Fibroblast of lung (primary cell): ENCODE measurements at regions not wholly inside any gene's neighbourhood (a gene's known extent, or its start where the extent isn't known, plus 50 kb on each side); places are given as distances from the start of the nearest gene placed in this dataset.

Source experiments
- DNase-seq, 2 donors: peaks; one replicate each; pipeline versions ENCODE4 v3.0.0 to v3.0.0-alpha.2; 2010; ENCODE audit warnings: low read depth in 2 of 2
- H2AFZ ChIP-seq: 2 replicates; pipeline ENCODE4 v1.5.1; 2012; ENCODE audit warnings: low read length, control low read depth, inconsistent platforms
- H3K27ac ChIP-seq: 2 replicates; pipeline ENCODE4 v1.5.1; 2011; ENCODE audit warnings: low read length, control low read depth; ENCODE audit not compliant: insufficient read depth
- H3K27me3 ChIP-seq: 2 replicates; pipeline ENCODE4 v1.5.1; 2011; ENCODE audit warnings: mild to moderate bottlenecking, low read length; ENCODE audit not compliant: control insufficient read depth, insufficient read depth
- H3K36me3 ChIP-seq: 2 replicates; pipeline ENCODE4 v1.5.1; 2011; ENCODE audit warnings: low read length; ENCODE audit not compliant: control insufficient read depth, insufficient read depth
- H3K4me1 ChIP-seq: 2 replicates; pipeline ENCODE4 v1.5.1; 2011; ENCODE audit warnings: low read length; ENCODE audit not compliant: control insufficient read depth, insufficient read depth; ENCODE audit errors: extremely low read depth
- H3K4me2 ChIP-seq: 2 replicates; pipeline ENCODE4 v1.5.1; 2011; ENCODE audit warnings: low read length, control low read depth; ENCODE audit not compliant: insufficient read depth; ENCODE audit errors: extremely low read depth
- H3K4me3 ChIP-seq, 4 experiments: fragments of 200-600 bp in 1 of 4; sonication (generic) in 1 of 4; replicated peaks in 1 of 4; 2 replicates each; pipeline ENCODE4 v1.5.1; 2011 to 2016; ENCODE audit warnings: low read length in 4 of 4, low read depth in 3 of 4, mild to moderate bottlenecking in 3 of 4, control low read depth in 2 of 4, inconsistent platforms in 1 of 4, mixed read lengths in 1 of 4; ENCODE audit not compliant: insufficient read depth in 1 of 4; ENCODE audit errors: control extremely low read depth in 1 of 4
- H3K79me2 ChIP-seq: 2 replicates; pipeline ENCODE4 v1.5.1; 2012; ENCODE audit warnings: mild to moderate bottlenecking, low read length, inconsistent platforms; ENCODE audit not compliant: control insufficient read depth, insufficient read depth
- H3K9ac ChIP-seq: 2 replicates; pipeline ENCODE4 v1.5.1; 2011; ENCODE audit warnings: mild to moderate bottlenecking, low read length, control low read depth; ENCODE audit not compliant: insufficient read depth
- H3K9me3 ChIP-seq: 2 replicates; pipeline ENCODE4 v1.5.1; 2012; ENCODE audit warnings: low read depth, low read length; ENCODE audit not compliant: control insufficient read depth, insufficient read depth
- H4K20me1 ChIP-seq: 2 replicates; pipeline ENCODE4 v1.5.1; 2011; ENCODE audit warnings: low read length; ENCODE audit not compliant: control insufficient read depth, insufficient read depth; ENCODE audit errors: extremely low read depth
- CTCF ChIP-seq, 2 donors: IDR thresholded peaks in 1 of 2; conservative IDR thresholded peaks in 1 of 2; 1 replicate in 1 of 2; 2 replicates in 1 of 2; pipeline ENCODE4 v1.5.1; 2011 to 2012; ENCODE audit warnings: low read length in 2 of 2, control low read depth in 1 of 2, inconsistent platforms in 1 of 2, low read depth in 1 of 2, mild to moderate bottlenecking in 1 of 2
- EZH2 ChIP-seq: IDR thresholded peaks from 2 replicates; pipeline ENCODE4 v1.5.1; 2012; ENCODE audit warnings: low read length, control low read depth, mild to moderate bottlenecking; ENCODE audit errors: missing control alignments

DNA sequence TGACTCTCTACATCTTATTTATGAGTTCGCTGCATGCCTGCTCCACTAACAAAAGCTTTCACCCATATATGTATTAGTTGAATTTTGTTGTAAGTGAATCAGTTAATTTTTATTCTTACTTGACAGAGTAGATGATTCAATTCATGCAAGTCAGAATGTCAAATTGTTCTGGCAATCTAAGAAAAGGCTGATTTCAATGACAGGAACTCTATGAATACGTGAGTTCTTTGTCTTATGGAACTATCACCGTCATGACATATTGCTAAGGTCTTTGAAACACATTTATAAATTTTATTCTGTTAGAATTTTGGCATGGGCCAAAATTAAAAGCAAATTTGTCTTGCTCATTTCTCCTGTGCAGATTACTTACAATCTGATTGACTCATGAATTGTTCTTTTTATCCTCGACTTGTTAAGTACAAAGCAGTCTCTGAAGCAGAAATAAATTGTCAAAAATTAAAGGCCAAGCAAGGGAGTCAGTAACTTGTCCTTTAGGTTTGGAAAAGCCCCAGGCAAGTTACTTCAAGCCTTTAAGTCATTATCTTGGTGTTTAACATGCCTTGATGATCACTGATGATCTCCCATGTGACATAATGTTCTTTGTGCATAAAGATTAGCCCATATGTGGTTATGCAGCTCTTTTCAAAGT, 89.0 kb upstream of the GC start:
- no peaks in the 10 kb centered on the region for H3K79me2 ChIP-seq
- H3K4me2 ChIP-seq = no peak overlapping the region
- H3K27ac ChIP-seq = no peak overlapping the region
- no peak for DNase-seq
- no peaks in the 10 kb centered on the region for H3K4me1 ChIP-seq
- H3K9me3 ChIP-seq = no peaks in the 10 kb centered on the region
- no peak overlapping the region for H3K9ac ChIP-seq
- H3K27me3 ChIP-seq = no peaks in the 10 kb centered on the region
- no peak overlapping the region for H3K4me3 ChIP-seq
- no peak overlapping the region for H2AFZ ChIP-seq
- H4K20me1 ChIP-seq = no peaks in the 10 kb centered on the region
- TF ChIP-seq EZH2 (no peak), CTCF (conservative IDR thresholded peaks at IDR 0.05 in 1 of 2, IDR thresholded peaks at IDR 0.05 in 1 of 2; ENCODE audit: low read depth in 1 of 2, low read length in 2 of 2) (no peak)
- no peaks in the 10 kb centered on the region for H3K36me3 ChIP-seq

DNA sequence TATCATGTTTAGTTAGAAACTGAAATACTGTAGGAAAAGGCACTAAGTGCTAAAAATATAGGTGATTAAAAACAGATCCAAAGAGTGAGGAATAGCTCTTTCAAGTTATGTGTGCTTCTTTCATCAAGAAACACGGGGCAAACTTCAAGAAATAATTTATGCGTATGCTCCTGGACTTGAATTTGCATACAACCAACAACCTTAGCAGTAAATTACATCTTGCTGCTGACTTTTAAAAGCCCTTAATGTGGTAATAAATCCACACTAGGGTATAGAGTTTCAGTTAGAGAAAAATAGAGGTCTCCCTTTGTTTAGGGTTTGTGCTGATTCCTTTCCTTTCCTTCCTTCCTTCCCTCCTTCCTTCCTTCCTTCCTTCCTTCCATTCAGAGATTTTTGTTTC, 94.5 kb upstream of the GC start:
- H3K79me2 ChIP-seq = no peaks in the 10 kb centered on the region
- H3K4me1 ChIP-seq = no peaks in the 10 kb centered on the region

More for the DNA sequence above, 94.5 kb upstream of the GC start:
- DNase-seq = no peak
- Histone ChIP-seq H3K27ac (no peak overlapping the region), H3K9ac (no peak overlapping the region), H4K20me1 (no peaks in the 10 kb centered on the region), H3K36me3 (no peaks in the 10 kb centered on the region), H2AFZ (no peak overlapping the region), H3K4me3 (no peak overlapping the region), H3K9me3 (no peaks in the 10 kb centered on the region), H3K27me3 (no peaks in the 10 kb centered on the region), H3K4me2 (no peak overlapping the region)
- TF ChIP-seq EZH2 (no peak), CTCF (conservative IDR thresholded peaks at IDR 0.05 in 1 of 2, IDR thresholded peaks at IDR 0.05 in 1 of 2; ENCODE audit: low read depth in 1 of 2, low read length in 2 of 2) (no peak)
